ENCODE measurements at regions not wholly inside any gene's neighbourhood (a gene's known extent, or its start where the extent isn't known, plus 50 kb on each side); places are given as distances from the start of the nearest gene placed in this dataset.

GRCh38 chr1:192445241-192445640 lies 128.4 kb downstream of the RGS21 start (continued):
- TF ChIP-seq ZNF317 (CRISPR knock-in tag; IDR thresholded peaks at IDR 0.05; ENCODE audit: borderline replicate concordance, low read depth) (no peak), ATF1 (CRISPR knock-in tag; IDR thresholded peaks at IDR 0.05) (no peak), CDX4 (CRISPR knock-in tag; IDR thresholded peaks at IDR 0.05; ENCODE audit: borderline replicate concordance) (no peak), CREB1 (CRISPR knock-in tag; IDR thresholded peaks at IDR 0.05) (no peak), STAT6 (CRISPR knock-in tag; conservative IDR thresholded peaks at IDR 0.05; ENCODE audit: low read depth) (no peak), ZNF423 (CRISPR knock-in tag; IDR thresholded peaks at IDR 0.05) (no peak)

GRCh38 chr1:192445839-192446489 lies 129.2 kb downstream of the RGS21 start:
- no peak overlapping the region for H3K4me3 Mint-ChIP-seq
- no peaks in the 10 kb centered on the region for H3K36me3 Mint-ChIP-seq
- no peaks in the 10 kb centered on the region for H3K9me3 Mint-ChIP-seq
- no peak overlapping the region for H3K27ac Mint-ChIP-seq
- ChIA-PET CTCF (no interaction called here), POLR2A (no interaction called here)
- peaks cover 15% of the 10 kb centered on the region for H3K4me1 Mint-ChIP-seq
- DNase-seq (ENCODE audit: low spot score) (peak; percentile 29), ATAC-seq (no peak)
- no peak for TF ChIP-seq ATF1 (CRISPR knock-in tag; IDR thresholded peaks at IDR 0.05)
- peak; percentile 81 for TF ChIP-seq CTCF (IDR thresholded peaks at IDR 0.05)
- no peaks in the 10 kb centered on the region for H3K27me3 Mint-ChIP-seq (ENCODE audit: low read depth)

GRCh38 chr1:192448026-192448578 lies 127.5 kb upstream of the RGS1 start:
- POLR2A ChIA-PET: no interaction called here
- Mint-ChIP-seq H3K27me3 (ENCODE audit: low read depth) (no peaks in the 10 kb centered on the region), H3K9me3 (no peaks in the 10 kb centered on the region), H3K4me1 (peaks cover 13% of the 10 kb centered on the region), H3K27ac (peak overlapping the region; percentile 19; the same call in 1 of the 2 replicates), H3K4me3 (no peak overlapping the region), H3K36me3 (no peaks in the 10 kb centered on the region)
- CTCF ChIA-PET: no interaction called here
- ATAC-seq (no peak), DNase-seq (ENCODE audit: low spot score) (no peak)
- TF ChIP-seq MYBL2 (CRISPR knock-in tag; IDR thresholded peaks at IDR 0.05): no peak
- no peak for TF ChIP-seq GRHL2 (CRISPR knock-in tag; IDR thresholded peaks at IDR 0.05; ENCODE audit: insufficient replicate concordance, severe bottlenecking)
- no peak for TF ChIP-seq ZBTB21 (CRISPR knock-in tag; IDR thresholded peaks at IDR 0.05; ENCODE audit: borderline replicate concordance)
- TF ChIP-seq FOXK1 (CRISPR knock-in tag; IDR thresholded peaks at IDR 0.05): no peak
- TF ChIP-seq ATF6 (CRISPR knock-in tag; IDR thresholded peaks at IDR 0.05): no peak
- TF ChIP-seq E2F5 (CRISPR knock-in tag; IDR thresholded peaks at IDR 0.05): no peak
- TF ChIP-seq ESRRA (CRISPR knock-in tag; IDR thresholded peaks at IDR 0.05; ENCODE audit: borderline replicate concordance): no peak
- no peak for TF ChIP-seq ZNF281 (CRISPR knock-in tag; IDR thresholded peaks at IDR 0.05)
- no peak for TF ChIP-seq JAZF1 (CRISPR knock-in tag; IDR thresholded peaks at IDR 0.05)
- no peak for TF ChIP-seq CREB1 (CRISPR knock-in tag; IDR thresholded peaks at IDR 0.05)

Data from WTC11 (cell line).